NCI-H2196 treated with DMSO at 0.1 percent for 48 hours (cell line): ENCODE measurements at regions not wholly inside any gene's neighbourhood (a gene's known extent, or its start where the extent isn't known, plus 50 kb on each side); places are given as distances from the start of the nearest gene placed in this dataset.
"Not testable (repeated sequence)": the region's sequence is repeated elsewhere in the genome, so short reads cannot be mapped to it uniquely, and the experiment has no call there.

Experiments
- DNase-seq: peaks from one replicate; lab custom pipeline; 2025; ENCODE audit not compliant: unreplicated experiment; lab: John Stamatoyannopoulos, UW

DNA sequence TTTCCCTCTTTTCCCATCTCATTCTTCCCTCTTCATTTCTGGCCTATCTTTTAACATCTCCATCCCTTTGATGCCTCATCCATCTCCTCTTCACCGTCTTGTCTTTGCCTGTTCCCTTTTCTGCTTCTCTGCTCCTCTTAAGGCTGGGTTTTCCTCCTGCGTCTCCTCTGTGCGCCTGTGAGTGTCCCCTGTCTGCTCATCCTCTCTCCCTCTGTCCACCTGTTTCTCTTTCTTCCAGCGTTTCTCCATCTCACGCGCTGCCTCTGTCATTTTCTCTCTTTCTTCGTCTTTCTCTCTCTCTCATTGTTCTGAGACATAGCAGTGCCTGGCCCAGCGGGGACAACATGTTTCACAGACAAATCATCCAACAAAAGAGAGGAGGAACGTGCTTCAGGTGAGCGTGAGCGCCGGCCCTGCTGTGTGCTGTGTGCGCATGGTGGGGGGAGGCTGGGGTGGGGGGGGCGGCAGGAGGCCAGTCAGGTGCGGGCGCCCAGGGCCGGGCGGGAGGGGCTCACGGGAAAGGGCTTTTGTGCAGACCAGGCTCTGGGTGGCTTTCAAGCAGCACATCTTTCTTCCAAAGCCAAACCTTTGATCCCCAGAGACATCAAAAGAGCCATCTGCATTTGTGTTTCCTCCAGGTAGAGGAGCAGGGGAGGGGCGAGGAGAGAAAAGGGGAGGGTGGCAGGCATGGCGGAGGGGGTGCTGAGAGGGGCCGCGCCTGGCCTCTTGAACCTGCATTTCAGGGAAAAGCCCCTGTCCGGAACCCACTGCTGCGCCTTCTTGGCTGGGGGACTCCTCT is 121.3 kb downstream of the VEGFA start:
- DNase-seq = no peak

DNA sequence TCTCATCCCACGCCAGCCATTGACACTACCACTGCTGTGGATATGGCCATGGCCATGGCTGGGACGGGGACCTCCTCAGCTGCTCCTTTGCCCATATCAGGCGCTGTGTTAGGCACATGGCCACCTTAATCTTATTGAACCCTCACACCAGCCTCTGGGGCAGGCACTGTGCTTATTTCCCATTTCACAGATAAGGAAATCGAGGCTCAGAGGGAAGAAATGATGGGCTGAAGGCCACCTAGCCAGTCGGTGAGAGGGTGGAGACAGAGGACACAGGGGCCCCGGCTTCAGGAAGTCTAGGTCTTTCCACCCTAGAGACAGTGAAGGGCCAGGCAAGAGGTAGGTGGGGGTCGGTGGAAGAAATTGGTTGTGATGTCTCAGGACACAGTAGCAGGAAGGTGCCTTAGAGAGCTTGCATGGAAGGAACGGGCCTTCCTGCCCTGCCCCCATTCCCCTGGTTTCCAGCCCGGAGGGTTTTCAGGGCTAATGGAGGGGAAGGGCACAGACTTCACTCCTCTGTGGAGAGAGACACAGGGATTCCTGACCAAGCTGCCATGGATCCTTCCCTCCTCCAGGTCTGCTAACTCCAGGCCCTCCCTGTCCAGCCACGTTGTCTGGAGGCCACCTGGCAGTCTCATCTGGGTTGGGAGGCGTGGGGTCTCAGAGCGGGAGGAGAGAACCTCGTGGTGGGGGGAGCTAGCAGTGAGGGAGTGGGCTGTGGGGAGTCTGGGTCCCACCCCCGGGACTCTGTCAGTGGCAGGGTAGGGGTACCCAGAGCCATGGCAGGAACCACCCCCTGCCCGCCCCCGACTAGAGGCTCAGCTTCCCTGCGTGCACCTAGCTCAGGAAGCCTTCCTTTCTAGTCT is 120.4 kb downstream of the VEGFA start:
- DNase-seq = no peak

DNA sequence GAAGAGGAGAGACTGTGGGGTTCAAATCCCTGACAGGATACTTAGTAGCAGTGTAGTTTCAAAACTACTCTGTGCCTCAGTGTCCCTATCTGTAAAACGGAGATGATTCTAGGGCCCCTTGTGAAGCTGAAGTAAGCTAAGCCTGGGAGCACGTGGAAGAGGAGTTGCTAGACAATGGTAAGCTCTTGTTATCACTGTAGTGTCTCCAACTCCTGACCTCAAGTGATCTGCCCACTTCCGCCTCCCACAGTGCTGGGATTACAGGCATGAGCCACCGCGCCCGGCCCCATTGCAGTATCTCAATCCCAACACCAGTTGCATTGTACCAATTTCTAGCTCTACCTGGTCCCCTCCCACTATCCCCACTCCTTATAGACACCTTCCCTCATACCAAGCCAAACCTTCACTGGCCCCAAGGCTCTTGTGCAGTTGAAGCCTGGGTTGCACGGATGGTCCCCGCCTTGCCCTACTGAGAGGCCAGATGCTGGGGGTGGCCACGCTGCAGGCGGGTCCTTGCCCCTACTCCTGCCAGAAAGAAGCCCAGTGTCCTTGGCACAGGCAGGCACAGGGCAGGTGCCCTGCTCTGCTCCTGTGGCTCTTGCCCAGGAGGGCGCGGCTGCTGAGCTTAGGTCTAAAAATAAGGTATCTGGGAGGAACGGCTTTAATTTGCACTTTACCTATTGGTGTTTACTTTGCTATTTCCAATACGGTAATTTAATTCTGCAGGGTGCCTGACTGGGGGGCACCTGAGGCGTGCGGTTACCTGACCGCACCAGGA is 118.1 kb downstream of the VEGFA start:
- DNase-seq = no peak

DNA sequence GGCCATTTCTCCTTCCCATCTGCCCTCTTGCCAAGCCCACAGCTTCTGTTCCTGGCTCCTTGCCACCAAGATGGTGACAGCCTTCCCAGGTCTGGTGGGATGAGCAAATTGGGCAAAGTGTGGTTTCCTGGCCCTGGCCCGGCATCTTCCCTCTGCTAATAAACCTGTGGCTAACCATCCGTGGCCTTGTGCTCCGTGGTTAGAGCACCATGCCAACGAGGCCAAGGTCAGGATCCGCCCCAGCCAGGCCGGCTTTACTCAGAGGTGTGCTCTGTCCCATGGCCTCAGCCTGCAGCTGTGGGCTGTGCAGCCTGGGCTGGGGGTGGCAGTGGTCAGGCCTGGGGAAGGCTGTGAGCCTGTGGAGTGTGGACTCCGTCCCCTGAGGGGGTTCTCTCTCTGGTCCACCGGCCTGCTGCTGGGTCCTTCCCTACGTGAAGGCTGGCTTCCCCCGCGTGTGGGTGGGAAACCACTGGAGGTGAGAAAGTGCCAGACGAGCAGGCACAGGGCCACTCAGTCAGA is 117.4 kb downstream of the VEGFA start:
- DNase-seq = no peak

DNA sequence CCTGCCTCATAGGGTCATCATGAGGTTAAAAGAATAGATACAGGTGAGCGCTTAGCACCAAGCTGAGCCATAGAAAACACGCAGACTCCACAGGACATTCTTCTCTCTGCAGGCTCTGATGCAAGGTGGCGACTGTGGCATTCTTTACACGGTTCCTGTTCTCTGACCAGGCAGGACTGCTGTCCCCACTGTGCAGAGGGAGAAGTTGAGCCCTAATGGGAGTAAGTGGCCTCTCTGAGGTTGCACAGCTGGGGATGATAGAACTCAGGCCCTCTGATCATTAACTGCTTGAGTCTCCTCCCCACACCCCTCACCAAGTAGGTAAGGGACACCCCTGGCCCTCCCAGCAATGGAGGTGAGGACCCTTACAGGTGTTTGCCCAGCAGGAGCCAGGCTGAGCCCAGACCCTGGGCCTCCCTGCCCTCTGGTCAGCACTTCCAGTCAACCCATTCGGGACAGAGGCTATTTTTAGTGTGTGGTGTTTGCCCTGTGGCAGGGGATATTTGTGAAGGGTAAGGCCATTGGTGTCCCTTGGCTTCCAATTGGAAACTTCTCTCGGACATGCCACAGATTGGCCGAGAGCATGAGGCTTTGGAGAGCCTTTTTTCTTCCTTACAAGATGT is 116.8 kb downstream of the VEGFA start:
- no peak for DNase-seq

DNA sequence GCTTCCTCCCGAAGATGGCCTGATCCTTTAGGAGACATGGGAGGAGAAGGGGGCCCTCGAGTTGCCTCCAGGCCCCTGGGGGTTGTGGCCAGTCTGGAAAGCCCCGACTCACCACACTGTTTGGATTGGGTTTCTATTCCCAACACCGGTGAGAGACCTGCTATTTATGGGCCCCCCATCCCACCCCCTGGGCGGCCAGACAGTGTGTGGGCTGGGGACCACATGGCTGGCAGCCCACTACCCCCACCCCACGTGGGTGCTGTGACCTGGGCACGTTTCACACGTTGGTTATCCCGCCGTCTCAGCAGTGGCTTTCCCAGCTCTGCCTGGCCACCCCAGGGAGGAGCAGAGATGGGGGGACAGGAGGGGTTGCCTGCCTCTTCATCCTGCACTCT is 116.1 kb downstream of the VEGFA start:
- DNase-seq = no peak

DNA sequence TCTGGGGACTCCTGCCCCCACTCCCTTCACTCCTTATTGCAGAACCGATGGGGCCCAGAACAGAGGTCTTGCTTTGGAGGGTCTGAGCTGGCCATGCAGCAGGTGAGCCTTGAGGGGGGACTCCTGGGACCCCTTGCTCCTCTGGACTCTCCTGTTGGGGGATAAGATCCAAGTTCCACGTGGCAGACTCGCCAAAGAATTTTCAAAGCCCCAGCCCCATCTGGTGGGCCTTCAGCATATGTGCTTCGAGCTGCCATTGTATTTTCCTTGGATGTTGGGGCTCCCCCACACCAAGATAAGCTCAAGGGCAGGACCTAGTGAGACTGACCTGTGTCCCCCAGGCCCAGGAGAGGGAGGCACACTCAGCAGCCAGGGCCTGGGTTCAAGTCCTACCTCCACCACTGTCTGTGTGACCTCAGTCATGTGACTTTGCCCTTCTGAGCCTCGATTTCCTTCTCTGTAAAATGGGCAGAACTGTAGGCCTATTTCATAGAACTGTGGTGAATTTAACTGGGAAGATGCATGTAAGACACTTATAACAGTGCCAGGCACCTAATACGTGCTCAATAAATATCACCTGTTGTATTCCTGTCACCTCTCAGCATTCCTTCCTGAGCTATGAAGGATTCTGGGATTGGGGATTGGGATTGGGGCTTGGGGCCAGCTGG is 115.5 kb downstream of the VEGFA start:
- DNase-seq = no peak

DNA sequence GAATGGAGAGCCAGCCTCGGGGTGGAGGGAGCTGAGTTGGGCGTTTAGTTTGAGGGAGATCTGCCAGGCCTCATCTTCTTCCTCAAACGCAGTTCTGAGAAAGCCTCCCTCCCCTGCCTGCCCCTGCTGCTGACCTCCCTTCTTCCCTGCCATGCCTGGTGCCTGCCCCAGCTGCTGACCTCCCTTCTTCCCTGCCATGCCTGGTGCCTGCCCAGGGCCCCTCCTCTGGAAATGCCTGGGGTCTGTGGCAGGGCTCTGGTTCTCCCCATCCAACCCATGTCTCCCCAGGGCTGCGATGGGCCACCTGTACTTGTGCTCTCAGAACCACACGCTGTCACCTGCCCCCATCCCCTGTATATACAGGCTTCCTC is 114.6 kb downstream of the VEGFA start:
- DNase-seq = no peak

DNA sequence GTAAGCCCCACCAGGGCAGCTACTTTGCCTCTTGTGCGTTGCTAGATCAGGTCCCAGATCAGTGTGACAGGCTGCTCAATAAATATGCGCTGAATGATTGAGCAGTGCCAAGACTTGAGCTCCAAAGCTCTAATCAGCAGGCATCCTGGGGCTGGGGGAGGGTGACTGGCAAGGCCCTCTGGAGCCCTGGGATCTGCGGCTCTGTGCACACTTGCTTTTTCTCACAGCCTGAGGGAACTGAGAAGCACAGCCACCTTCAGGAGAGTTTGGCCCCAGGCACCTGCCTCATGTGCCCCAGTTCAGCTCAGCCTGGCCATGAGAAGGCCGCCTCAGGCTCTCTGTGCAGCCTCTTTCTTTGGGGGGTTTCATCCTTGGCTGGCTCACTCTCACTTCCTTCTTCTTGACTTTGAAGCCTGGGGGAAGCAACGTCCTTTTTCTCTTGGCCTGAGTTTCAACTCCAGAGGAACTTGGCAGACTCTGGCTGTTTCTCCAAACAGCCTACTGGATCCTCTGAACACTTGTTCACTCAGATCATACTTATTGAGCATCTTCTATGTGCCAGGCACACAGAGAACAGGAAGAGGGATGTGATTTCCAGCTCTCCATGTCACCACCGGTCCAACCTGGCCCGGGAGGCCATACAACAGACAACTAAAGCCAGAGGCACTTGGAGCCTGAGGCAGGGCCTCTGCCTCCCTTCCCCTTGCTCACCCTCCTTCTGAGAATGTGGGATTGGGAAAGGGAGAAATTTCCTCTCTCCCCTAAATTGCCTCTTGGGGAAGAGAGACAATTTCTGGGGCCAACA is 114.0 kb downstream of the VEGFA start:
- DNase-seq = no peak

DNA sequence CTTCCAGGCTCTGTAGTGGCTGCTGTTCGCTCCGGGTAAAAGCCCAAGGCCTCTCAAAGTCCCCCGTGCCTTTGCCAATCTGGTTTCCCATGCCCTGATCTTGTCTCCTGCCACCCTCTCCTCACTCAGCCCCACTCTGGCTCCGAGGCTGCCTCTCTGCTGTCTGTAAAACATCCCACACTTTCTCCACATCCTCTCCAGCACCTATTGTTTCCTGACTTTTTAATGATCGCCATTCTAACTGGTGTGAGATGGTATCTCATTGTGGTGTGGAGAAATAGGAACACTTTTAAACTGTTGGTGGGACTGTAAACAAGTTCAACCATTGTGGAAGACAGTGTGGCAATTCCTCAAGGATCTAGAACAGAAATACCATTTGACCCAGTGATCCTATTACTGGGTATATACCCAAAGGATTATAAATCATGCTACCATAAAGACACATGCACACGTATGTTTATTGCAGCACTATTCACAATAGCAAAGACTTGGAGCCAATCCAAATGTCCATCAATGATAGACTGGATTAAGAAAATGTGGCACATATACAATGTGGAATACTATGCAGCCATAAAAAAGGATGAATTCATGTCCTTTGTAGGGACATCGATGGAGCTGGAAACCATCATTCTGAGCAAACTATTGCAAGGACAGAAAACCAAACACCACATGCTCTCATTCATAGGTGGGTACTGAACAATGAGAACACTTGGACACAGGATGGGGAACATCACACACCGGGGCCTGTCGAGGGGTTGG is 112.9 kb downstream of the VEGFA start:
- DNase-seq = not testable (repeated sequence)

DNA sequence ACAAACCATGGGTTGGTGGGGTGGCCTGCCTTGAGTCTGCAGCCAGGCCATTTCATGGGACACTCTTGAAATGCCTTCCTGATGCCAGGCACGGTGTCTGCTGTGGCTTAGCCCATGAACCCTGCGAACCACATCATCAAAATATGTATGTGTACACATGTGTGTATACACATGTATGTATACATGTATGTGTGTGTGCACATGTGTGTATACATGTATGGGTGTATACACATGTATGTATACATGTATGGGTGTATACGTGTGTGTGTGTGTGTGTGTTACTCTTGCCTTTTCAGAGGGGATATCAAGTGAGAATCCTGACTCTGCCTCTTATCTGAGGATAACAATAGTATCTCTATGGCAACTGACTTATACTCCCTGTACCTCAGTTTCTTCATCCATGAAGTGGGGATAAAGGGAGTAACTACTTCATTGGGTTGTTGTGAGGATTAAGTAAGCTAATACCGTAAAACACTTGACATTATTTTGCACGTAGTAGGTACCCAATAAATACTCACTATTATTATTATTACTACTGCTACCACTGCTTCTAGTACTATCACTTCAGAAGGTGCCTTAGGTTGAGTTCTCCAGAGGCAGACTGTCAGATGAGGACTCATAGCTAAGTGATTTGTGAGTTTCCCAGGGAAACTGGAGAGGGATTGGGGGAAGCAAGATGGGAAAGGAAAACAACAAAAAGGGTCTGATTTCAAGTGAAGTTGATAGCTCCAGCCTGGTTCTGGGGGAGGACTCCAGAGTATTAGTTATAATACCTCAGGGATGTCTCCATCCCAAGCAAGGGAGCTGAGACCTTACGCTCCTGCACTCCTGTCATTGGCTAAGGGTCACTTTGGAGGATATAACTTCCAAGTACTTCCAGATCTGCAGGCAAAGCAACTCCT is 110.5 kb downstream of the VEGFA start:
- DNase-seq = no peak

DNA sequence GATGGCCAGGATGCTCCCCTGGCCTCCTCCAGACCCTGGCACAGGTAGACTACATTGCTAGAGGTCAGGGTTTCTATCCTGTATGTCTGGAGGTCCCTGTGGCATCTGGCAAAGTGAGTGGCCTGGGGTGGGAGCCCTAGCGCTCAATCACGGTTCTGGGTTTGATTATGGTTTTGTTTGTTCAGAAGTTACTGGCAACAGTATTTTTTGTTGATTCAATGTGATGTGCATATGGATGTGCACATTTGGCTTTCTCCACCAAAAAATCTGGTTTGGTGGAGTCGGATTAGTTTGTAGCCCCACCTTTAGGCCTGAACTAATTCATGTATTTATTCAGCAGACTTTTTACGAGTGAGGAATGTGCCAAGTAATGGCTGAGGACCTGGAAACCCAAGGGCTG is 109.7 kb downstream of the VEGFA start:
- DNase-seq = no peak

DNA sequence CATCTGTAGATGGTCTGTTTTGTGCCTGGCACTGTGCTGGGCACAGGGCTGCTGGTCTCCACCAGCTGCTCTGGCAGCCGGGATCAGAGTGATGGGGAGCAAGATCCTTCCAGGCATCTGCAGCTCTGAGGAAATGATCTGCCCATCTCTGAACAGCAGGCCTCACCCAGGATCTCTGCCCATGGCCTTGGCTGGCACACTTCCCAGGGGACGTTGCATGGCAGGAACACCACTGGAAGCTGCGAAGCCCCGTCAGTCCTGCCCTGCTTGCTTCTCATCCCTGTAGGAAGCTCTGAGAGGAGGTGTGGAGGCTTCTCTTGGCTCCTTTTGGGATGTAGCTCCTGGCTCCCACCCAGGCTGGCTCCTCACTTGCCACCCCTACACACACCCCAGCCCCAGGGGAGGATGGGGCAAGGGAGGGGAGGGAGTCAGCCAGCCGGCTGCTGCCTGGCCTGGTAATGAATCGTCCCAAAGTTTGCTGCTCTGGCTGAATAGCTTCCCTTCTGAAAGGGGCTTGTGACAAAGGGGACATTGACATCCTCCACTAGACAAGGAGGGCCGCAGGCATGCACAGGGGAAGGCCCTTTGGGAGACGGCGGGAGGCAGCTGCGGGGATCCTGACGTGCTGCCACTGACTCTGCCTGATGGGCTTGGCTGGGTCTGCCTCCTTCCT is 108.9 kb downstream of the VEGFA start:
- DNase-seq = no peak

DNA sequence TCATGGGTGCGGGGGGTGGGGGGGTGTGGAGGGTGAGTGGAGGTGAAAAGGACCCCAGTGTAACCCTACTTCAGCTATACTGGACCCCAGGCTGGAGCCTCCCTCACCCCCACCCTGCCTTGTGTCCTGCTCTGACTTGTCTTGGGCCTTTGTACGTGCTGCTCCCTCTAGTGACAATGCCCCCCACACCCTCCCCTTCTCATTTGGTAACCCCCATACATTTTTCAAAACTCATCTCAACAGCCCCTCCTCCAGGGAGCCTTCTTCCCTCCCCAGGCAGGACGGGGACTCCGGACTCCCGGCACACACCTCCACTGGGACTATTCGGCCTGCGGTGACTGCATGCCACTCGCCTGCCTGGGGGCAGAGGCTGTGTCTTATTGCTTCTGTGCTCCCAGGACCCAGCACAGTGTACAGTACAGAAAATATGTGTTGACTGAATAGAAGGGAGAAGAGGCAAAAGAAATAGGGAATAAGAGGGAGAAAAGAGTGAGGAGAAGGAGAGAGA is 108.2 kb downstream of the VEGFA start:
- no peak for DNase-seq

DNA sequence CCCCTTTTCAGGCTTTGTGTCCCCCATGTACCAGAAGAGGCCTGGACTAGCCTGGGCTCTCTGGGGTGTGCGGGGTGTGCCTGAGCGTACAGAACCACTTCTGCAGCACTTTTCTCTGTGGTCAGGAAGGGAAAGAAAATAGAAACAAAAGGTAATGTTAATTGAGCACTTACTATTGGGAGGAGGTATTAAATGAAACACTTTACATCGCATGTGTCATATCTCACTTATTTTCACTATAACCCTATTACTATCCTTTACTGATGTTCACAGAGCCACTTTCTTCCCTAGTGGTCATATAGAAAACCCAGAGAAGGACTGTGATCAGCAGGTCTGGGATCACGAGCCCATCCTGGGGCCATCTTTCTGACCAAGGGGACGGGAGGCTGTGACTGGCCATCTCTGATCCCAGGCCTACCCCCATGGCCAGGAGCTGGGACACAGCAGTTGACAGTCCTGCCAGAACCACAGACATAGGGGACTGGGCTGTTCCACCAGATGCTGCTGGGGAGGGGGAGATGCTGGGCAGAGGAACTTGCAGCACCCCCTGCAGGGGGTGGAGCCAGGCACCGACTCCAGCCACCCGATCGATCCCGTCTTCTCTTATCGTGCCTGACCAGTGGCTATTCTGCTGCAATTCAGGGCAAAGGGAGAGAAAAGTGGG is 107.6 kb downstream of the VEGFA start:
- DNase-seq = no peak

DNA sequence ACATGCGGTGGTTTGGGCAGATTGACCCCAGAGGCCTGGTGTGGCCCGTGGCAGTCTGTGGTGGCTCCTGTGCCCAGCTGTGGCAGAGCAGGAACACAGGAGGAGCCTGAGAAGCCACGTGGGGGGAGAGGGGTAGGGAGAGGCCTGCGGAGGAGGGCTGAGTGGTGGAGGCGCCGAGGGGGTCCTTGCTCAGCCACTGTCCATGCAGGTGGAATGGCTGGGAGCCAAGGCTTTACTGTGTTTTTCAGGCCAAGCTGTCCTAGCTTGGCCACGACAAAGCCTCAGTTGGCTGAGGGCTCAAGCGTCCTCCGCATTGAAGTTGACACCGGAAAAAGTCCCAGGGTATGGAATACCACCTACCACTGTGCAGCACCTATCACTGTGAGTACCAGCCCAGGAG is 107.0 kb downstream of the VEGFA start:
- no peak for DNase-seq

DNA sequence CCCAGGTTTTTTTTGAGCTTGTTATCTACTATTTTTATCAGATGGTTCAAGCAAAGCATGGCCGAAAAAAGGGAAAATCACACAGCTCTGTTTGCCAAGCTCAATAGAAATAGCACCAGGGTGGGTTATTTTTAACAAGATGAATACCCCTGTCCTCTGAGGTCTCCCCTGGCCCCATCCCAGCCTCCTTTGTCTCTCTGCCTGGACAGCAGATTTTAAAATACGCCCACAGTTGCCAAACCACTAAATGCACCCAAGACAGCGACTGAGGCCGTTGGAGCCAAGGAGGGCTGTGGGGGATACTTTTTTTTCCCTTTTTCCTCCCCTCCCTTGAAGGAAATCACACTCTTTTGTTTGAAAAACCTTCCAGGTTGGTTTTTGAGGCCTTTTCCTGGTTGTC is 106.6 kb downstream of the VEGFA start:
- DNase-seq = no peak
